ENCODE measurements at regions not wholly inside any gene's neighbourhood (a gene's known extent, or its start where the extent isn't known, plus 50 kb on each side); places are given as distances from the start of the nearest gene placed in this dataset.

GRCh38 chr6:122284848-122285247 lies 114.6 kb upstream of the HSF2 start:
- Histone ChIP-seq H3K27me3 (no peaks in the 10 kb centered on the region), H3K4me1 (no peaks in the 10 kb centered on the region), H3K36me3 (no peaks in the 10 kb centered on the region), H3K27ac (no peak overlapping the region), H3K9me3 (peaks cover 0 to 5% (median 0%) of the 10 kb centered on the region in 4 donors), H3K4me3 (no peak overlapping the region)
- no peak for TF ChIP-seq CTCF (IDR thresholded peaks at IDR 0.05)
- no peak for TF ChIP-seq POLR2AphosphoS5 (IDR thresholded peaks at IDR 0.05)
- TF ChIP-seq EP300 (IDR thresholded peaks at IDR 0.05): no peak
- TF ChIP-seq POLR2A (IDR thresholded peaks at IDR 0.05): no peak
- no peak for DNase-seq
- 82 to 91% (median 91%) methylated on average over 1 of the region's 1 CpG for WGBS, 5 donors
- intact Hi-C loops (cut with DNase I; ENCODE audit: low total_unique reads): no loop called here

GRCh38 chr6:122285292-122285913 lies 114.0 kb upstream of the HSF2 start:
- intact Hi-C loops (cut with DNase I; ENCODE audit: low total_unique reads): no loop called here
- DNase-seq: no peak
- TF ChIP-seq EP300 (IDR thresholded peaks at IDR 0.05) (no peak), POLR2AphosphoS5 (IDR thresholded peaks at IDR 0.05) (no peak), CTCF (IDR thresholded peaks at IDR 0.05) (no peak)

GRCh38 chr6:122286512-122286911 lies 112.9 kb upstream of the HSF2 start:
- intact Hi-C loops (cut with DNase I; ENCODE audit: low total_unique reads): no loop called here
- Histone ChIP-seq H3K27ac (no peak overlapping the region), H3K4me1 (no peaks in the 10 kb centered on the region), H3K4me3 (no peak overlapping the region), H3K27me3 (no peaks in the 10 kb centered on the region), H3K36me3 (no peaks in the 10 kb centered on the region), H3K9me3 (no peaks in the 10 kb centered on the region)
- TF ChIP-seq POLR2A (IDR thresholded peaks at IDR 0.05): no peak
- no peak for TF ChIP-seq POLR2AphosphoS5 (IDR thresholded peaks at IDR 0.05)
- TF ChIP-seq EP300 (IDR thresholded peaks at IDR 0.05): no peak
- DNase-seq: no peak

More at GRCh38 chr6:122285292-122285913, 114.0 kb upstream of the HSF2 start:
- WGBS, 5 donors: 63 to 74% (median 67%) methylated on average over 4 of the region's 4 CpGs
- Histone ChIP-seq H3K9me3 (peaks cover 0 to 5% (median 0%) of the 10 kb centered on the region in 4 donors), H3K36me3 (no peaks in the 10 kb centered on the region), H3K27me3 (no peaks in the 10 kb centered on the region), H3K4me1 (no peaks in the 10 kb centered on the region), H3K4me3 (no peak overlapping the region), H3K27ac (no peak overlapping the region)

GRCh38 chr6:122289762-122290539 lies 109.5 kb upstream of the HSF2 start:
- no peak overlapping the region for H3K27ac ChIP-seq
- H3K4me1 ChIP-seq: no peaks in the 10 kb centered on the region
- no peaks in the 10 kb centered on the region for H3K36me3 ChIP-seq
- intact Hi-C loops (cut with DNase I; ENCODE audit: low total_unique reads): no loop called here
- no peaks in the 10 kb centered on the region for H3K9me3 ChIP-seq
- H3K27me3 ChIP-seq: no peaks in the 10 kb centered on the region
- TF ChIP-seq POLR2AphosphoS5 (IDR thresholded peaks at IDR 0.05) (no peak), CTCF (IDR thresholded peaks at IDR 0.05) (no peak), EP300 (IDR thresholded peaks at IDR 0.05) (no peak), POLR2A (IDR thresholded peaks at IDR 0.05) (no peak)
- WGBS, 5 donors: 56 to 74% (median 65%) methylated on average over 4 of the region's 4 CpGs
- H3K4me3 ChIP-seq: no peak overlapping the region
- DNase-seq: peak in 1 of 2 donors; percentile 48

GRCh38 chr6:122297010-122297409 lies 102.4 kb upstream of the HSF2 start:
- Histone ChIP-seq H3K27ac (no peak overlapping the region), H3K4me1 (no peaks in the 10 kb centered on the region), H3K36me3 (no peaks in the 10 kb centered on the region), H3K27me3 (no peaks in the 10 kb centered on the region), H3K9me3 (no peaks in the 10 kb centered on the region), H3K4me3 (no peak overlapping the region)
- intact Hi-C loops (cut with DNase I; ENCODE audit: low total_unique reads): no loop called here
- no peak for DNase-seq
- 91 to 96% (median 94%) methylated on average over 2 of the region's 2 CpGs for WGBS, 5 donors
- TF ChIP-seq CTCF (IDR thresholded peaks at IDR 0.05) (no peak), POLR2A (IDR thresholded peaks at IDR 0.05) (no peak), EP300 (IDR thresholded peaks at IDR 0.05) (no peak), POLR2AphosphoS5 (IDR thresholded peaks at IDR 0.05) (no peak)

Data from stomach (tissue), 8 donors.